Neutrophil (primary cell): ENCODE measurements at regions not wholly inside any gene's neighbourhood (a gene's known extent, or its start where the extent isn't known, plus 50 kb on each side); places are given as distances from the start of the nearest gene placed in this dataset.

Experiments used
- H3K27ac ChIP-seq: fragments of 200-600 bp; sonication (generic); 2 replicates; pipeline ENCODE4 v1.5.1; 2016; ENCODE audit warnings: mild to moderate bottlenecking, moderate library complexity
- H3K27me3 ChIP-seq: fragments of 200-600 bp; sonication (generic); 2 replicates; pipeline ENCODE4 v1.6.0; 2016; ENCODE audit warnings: mild to moderate bottlenecking
- H3K36me3 ChIP-seq: fragments of 200-600 bp; sonication (generic); 2 replicates; pipeline ENCODE4 v1.5.1; 2017
- H3K4me1 ChIP-seq, 2 experiments: fragments of 200-600 bp in 1 of 2; sonication (generic) in 1 of 2; 1 replicate in 1 of 2; 2 replicates in 1 of 2; pipeline versions ENCODE4 v1.5.1 to v1.6.1; 2013 to 2016; ENCODE audit warnings: low read depth in 1 of 2, low read length in 1 of 2, mild to moderate bottlenecking in 1 of 2, moderate library complexity in 1 of 2; ENCODE audit not compliant: control insufficient read depth in 1 of 2, insufficient read depth in 1 of 2
- H3K4me3 ChIP-seq, 2 experiments: fragments of 200-600 bp in 1 of 2; sonication (generic) in 1 of 2; 1 replicate in 1 of 2; 2 replicates in 1 of 2; pipeline ENCODE4 v1.5.1; 2013 to 2016; ENCODE audit warnings: low read depth in 1 of 2, low read length in 1 of 2, mild to moderate bottlenecking in 1 of 2, moderate library complexity in 1 of 2
- H3K9me3 ChIP-seq: fragments of 200-600 bp; sonication (generic); 2 replicates; pipeline ENCODE4 v1.5.1; 2016
- CTCF ChIP-seq: fragments of 200-600 bp; sonication (generic); IDR thresholded peaks from 2 replicates; pipeline ENCODE4 v1.5.1; 2016; ENCODE audit warnings: antibody characterized with exemption

GRCh38 chr5:116923344-116923743 is 348.7 kb upstream of the SEMA6A start:
- Histone ChIP-seq H3K27me3 (no peaks in the 10 kb centered on the region), H3K4me1 (no peaks in the 10 kb centered on the region), H3K9me3 (no peaks in the 10 kb centered on the region), H3K36me3 (no peaks in the 10 kb centered on the region), H3K4me3 (no peak overlapping the region), H3K27ac (no peak overlapping the region)
- no peak for TF ChIP-seq CTCF

GRCh38 chr5:116922532-116922931 is 347.9 kb upstream of the SEMA6A start:
- Histone ChIP-seq H3K27me3 (no peaks in the 10 kb centered on the region), H3K36me3 (no peaks in the 10 kb centered on the region), H3K9me3 (no peaks in the 10 kb centered on the region), H3K27ac (no peak overlapping the region), H3K4me1 (no peaks in the 10 kb centered on the region), H3K4me3 (no peak overlapping the region)
- TF ChIP-seq CTCF: no peak

GRCh38 chr5:116914869-116915504 is 340.4 kb upstream of the SEMA6A start:
- Histone ChIP-seq H3K4me1 (no peaks in the 10 kb centered on the region), H3K4me3 (no peak overlapping the region), H3K36me3 (no peaks in the 10 kb centered on the region), H3K9me3 (no peaks in the 10 kb centered on the region), H3K27me3 (no peaks in the 10 kb centered on the region), H3K27ac (no peak overlapping the region)
- no peak for TF ChIP-seq CTCF

DNA sequence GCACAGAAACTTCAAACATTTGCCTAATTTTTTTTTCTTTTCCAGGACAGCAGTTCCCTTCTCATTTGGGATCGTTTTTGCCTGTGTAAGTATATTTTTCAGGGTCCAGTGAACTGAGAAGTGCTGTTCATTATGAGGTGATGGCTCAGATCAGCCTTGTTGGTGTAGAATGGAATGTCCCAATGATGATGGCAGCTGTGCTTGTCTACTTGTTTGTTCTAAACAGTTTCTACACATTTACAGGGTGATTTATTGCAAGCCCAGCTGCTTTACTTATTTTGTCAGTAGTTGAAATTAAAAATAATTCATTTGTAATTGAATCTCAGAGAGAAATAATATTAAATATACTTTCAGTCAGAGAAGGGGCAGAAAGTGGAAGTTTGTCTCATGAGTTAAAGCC is 337.6 kb upstream of the SEMA6A start:
- TF ChIP-seq CTCF: no peak
- Histone ChIP-seq H3K27me3 (no peaks in the 10 kb centered on the region), H3K9me3 (no peaks in the 10 kb centered on the region), H3K27ac (no peak overlapping the region), H3K4me3 (no peak overlapping the region), H3K4me1 (no peaks in the 10 kb centered on the region), H3K36me3 (no peaks in the 10 kb centered on the region)

GRCh38 chr5:116911074-116911473 is 336.5 kb upstream of the SEMA6A start:
- H3K9me3 ChIP-seq: no peaks in the 10 kb centered on the region
- H3K4me1 ChIP-seq: no peaks in the 10 kb centered on the region
- H3K27ac ChIP-seq: no peak overlapping the region
- H3K36me3 ChIP-seq: no peaks in the 10 kb centered on the region
- H3K4me3 ChIP-seq: no peak overlapping the region
- no peak for TF ChIP-seq CTCF
- no peaks in the 10 kb centered on the region for H3K27me3 ChIP-seq

DNA sequence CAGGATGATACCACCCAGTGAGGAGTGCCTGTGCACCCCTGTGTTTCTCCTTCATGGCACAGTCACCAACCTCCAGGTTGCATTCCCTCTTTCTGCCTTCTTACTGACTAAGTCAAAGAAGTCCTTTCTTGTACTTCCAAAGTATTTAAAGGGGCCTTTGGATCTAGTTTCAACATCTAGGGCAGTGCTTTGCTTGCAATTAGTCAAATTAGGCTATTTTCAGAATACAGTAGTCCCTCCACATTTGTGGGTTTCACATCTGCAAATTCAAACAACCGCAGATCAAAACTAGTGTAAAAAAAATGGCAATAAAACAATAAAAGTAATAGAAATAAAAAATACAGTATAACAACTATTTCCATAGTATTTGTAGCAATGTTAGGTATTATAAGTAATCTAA is 333.9 kb upstream of the SEMA6A start:
- Histone ChIP-seq H3K27ac (no peak overlapping the region), H3K4me3 (no peak overlapping the region)
- TF ChIP-seq CTCF: no peak

More for the DNA sequence above, 333.9 kb upstream of the SEMA6A start:
- Histone ChIP-seq H3K36me3 (no peaks in the 10 kb centered on the region), H3K27me3 (no peaks in the 10 kb centered on the region), H3K9me3 (no peaks in the 10 kb centered on the region), H3K4me1 (no peaks in the 10 kb centered on the region)
